ENCODE measurements at regions not wholly inside any gene's neighbourhood (a gene's known extent, or its start where the extent isn't known, plus 50 kb on each side); places are given as distances from the start of the nearest gene placed in this dataset.

GRCh38 chr9:81474125-81474524, 215.2 kb downstream of the TLE1 start:
- TF ChIP-seq, protein P1, sequence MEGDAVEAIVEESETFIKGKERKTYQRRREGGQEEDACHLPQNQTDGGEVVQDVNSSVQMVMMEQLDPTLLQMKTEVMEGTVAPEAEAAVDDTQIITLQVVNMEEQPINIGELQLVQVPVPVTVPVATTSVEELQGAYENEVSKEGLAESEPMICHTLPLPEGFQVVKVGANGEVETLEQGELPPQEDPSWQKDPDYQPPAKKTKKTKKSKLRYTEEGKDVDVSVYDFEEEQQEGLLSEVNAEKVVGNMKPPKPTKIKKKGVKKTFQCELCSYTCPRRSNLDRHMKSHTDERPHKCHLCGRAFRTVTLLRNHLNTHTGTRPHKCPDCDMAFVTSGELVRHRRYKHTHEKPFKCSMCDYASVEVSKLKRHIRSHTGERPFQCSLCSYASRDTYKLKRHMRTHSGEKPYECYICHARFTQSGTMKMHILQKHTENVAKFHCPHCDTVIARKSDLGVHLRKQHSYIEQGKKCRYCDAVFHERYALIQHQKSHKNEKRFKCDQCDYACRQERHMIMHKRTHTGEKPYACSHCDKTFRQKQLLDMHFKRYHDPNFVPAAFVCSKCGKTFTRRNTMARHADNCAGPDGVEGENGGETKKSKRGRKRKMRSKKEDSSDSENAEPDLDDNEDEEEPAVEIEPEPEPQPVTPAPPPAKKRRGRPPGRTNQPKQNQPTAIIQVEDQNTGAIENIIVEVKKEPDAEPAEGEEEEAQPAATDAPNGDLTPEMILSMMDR (IDR thresholded peaks at IDR 0.05): no peak
- no peak for TF ChIP-seq POLR2A (IDR thresholded peaks at IDR 0.05)
- no peak for TF ChIP-seq POLR2AphosphoS5 (IDR thresholded peaks at IDR 0.05)

Data from sigmoid colon (tissue), 4 donors.